HG02970 (cell line): ENCODE measurements at regions not wholly inside any gene's neighbourhood (a gene's known extent, or its start where the extent isn't known, plus 50 kb on each side); places are given as distances from the start of the nearest gene placed in this dataset.

Source experiments
- ATAC-seq: cut with Tn5 transposase; IDR thresholded peaks from one replicate; pipeline ENCODE4 v1.9.1; 2021; ENCODE audit warnings: mild to moderate bottlenecking, moderate library complexity, moderate number of reproducible peaks; ENCODE audit not compliant: unreplicated experiment, low FRiP score

GRCh38 chr1:209522826-209523225 is 60.7 kb upstream of the CAMK1G start:
- ATAC-seq = no peak

- no peak for ATAC-seq
These were observed 57.4 kb upstream of the CAMK1G start for GRCh38 chr1:209526137-209526536.

DNA sequence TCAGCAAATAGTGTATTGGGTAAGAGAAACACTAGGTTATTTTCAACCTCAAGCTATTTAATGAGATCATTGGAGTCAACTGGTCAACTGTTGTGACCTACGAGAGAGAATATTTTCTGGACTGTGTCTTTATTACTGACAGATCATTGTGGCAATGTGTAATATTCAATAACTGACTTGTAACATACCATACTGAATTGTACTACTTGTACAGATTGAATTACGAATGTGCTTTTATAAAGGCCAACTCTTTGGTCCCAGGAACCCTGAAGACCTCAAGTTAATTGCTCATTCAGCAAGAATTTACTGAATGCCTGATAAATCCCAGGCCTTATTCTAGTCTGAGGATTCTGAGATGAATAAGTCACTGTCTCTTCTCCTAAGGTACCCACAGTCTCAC is 56.1 kb upstream of the CAMK1G start:
- ATAC-seq = no peak

- ATAC-seq = no peak
These were observed 55.4 kb upstream of the CAMK1G start for GRCh38 chr1:209527993-209528717.

DNA sequence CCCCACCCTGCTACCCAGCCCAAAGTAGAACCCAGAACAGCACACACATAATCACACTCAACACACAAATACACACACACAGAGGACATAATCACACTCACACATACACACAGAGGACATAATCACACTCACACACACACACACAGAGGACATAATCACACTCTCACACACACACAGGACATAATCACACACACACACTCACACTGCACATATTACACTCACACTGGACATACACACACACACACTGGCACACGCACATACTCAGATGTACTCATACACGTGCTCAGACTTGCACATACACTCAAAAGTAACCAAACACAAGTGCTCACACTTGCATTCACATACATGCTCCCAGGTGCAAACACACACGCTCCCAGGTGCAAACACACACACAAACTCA is 54.3 kb upstream of the CAMK1G start:
- no peak for ATAC-seq

DNA sequence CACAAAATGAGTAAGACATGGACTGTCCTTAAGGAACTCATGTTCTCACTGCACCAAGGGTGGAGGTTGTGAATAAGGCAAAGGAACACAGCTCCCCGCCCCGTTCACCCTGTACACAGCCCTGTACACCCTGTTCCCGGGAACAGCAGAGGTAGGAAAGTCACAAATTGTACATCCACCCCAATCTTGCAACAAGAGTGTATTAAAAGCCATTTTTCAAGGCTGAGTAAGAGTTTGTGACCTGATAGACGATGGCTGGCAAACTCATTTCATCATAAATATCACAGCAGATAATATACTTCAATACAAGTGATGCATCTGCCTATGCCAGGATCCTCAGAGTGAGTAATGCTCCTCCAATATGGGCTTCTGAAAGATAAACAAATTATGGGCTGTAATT is 52.5 kb upstream of the CAMK1G start:
- no peak for ATAC-seq

DNA sequence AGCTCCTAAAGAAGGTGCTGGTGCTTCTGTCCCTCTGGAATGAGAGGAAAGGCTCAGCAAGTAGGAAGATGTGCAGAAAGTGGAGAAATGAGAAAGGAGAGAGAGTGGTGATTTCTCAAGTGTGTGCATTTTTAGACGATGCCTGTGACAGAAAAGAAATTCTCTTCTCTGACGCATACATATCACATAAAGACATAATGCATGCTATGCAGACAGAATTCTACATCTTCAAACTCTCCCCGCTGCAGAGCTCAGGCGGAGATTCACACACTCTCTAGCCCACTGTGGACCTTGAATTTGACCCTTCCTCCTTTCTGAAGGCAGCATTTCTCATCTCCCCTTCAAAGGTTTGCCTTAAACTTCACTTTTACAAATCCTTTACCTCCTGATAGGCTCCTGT is 52.0 kb upstream of the CAMK1G start:
- no peak for ATAC-seq
